D341Med (cell line): ENCODE measurements at regions not wholly inside any gene's neighbourhood (a gene's known extent, or its start where the extent isn't known, plus 50 kb on each side); places are given as distances from the start of the nearest gene placed in this dataset.
"Not testable (repeated sequence)": the region's sequence is repeated elsewhere in the genome, so short reads cannot be mapped to it uniquely, and the experiment has no call there.

Source experiments
- DNase-seq: peaks from one replicate; pipeline ENCODE4 v3.0.0; 2012; ENCODE audit warnings: low spot score

- DNase-seq, result no peak
Measured at GRCh38 chr3:82410366-82410765, 648.9 kb upstream of the GBE1 start.

- DNase-seq, result no peak
Measured at GRCh38 chr3:82409842-82410241, 648.4 kb upstream of the GBE1 start.

GRCh38 chr3:82392203-82392775 is 630.8 kb upstream of the GBE1 start:
- no peak for DNase-seq

GRCh38 chr3:82390868-82391267 is 629.4 kb upstream of the GBE1 start:
- DNase-seq, result no peak

- no peak for DNase-seq
Measured at GRCh38 chr3:82386647-82387046, 625.2 kb upstream of the GBE1 start.

- DNase-seq, result no peak
Measured at GRCh38 chr3:82384181-82384580, 622.7 kb upstream of the GBE1 start.

GRCh38 chr3:82382831-82383230 is 621.4 kb upstream of the GBE1 start:
- DNase-seq, result no peak

GRCh38 chr3:82378392-82378791 is 616.9 kb upstream of the GBE1 start:
- DNase-seq, result no peak

GRCh38 chr3:82376883-82377282 is 615.4 kb upstream of the GBE1 start:
- DNase-seq, result no peak

- not testable (repeated sequence) for DNase-seq
Measured at GRCh38 chr3:82373833-82374232, 612.4 kb upstream of the GBE1 start.

GRCh38 chr3:82364827-82365226 is 603.4 kb upstream of the GBE1 start:
- no peak for DNase-seq

- no peak for DNase-seq
Measured at GRCh38 chr3:82363131-82363530, 601.7 kb upstream of the GBE1 start.

GRCh38 chr3:82355228-82355627 is 593.8 kb upstream of the GBE1 start:
- no peak for DNase-seq

GRCh38 chr3:82354228-82354627 is 592.8 kb upstream of the GBE1 start:
- no peak for DNase-seq

GRCh38 chr3:82353306-82354171 is 592.1 kb upstream of the GBE1 start:
- DNase-seq, result no peak

- no peak for DNase-seq
Measured at GRCh38 chr3:82347585-82347984, 586.1 kb upstream of the GBE1 start.

GRCh38 chr3:82342521-82342920 is 581.1 kb upstream of the GBE1 start:
- no peak for DNase-seq

GRCh38 chr3:82329300-82329699 is 567.9 kb upstream of the GBE1 start:
- no peak for DNase-seq

- no peak for DNase-seq
Measured at GRCh38 chr3:82311901-82312300, 550.5 kb upstream of the GBE1 start.

GRCh38 chr3:82308755-82309154 is 547.3 kb upstream of the GBE1 start:
- no peak for DNase-seq

- no peak for DNase-seq
Measured at GRCh38 chr3:82306189-82306588, 544.7 kb upstream of the GBE1 start.

- no peak for DNase-seq
Measured at GRCh38 chr3:82294609-82295008, 533.2 kb upstream of the GBE1 start.

GRCh38 chr3:82293867-82294266 is 532.4 kb upstream of the GBE1 start:
- no peak for DNase-seq

- DNase-seq, result no peak
Measured at GRCh38 chr3:82293435-82293834, 532.0 kb upstream of the GBE1 start.
